SU-DHL-6 (cell line): ENCODE measurements at regions not wholly inside any gene's neighbourhood (a gene's known extent, or its start where the extent isn't known, plus 50 kb on each side); places are given as distances from the start of the nearest gene placed in this dataset.

Source experiments
- H2AFZ ChIP-seq: fragments of 200-600 bp; sonication (generic); 2 replicates; pipeline ENCODE4 v1.6.1; 2014; ENCODE audit warnings: low read depth, mild to moderate bottlenecking, moderate library complexity, mixed read lengths, antibody characterized with exemption, low read length; ENCODE audit not compliant: severe bottlenecking
- H3F3A ChIP-seq: fragments of 200-600 bp; shearing (Covaris generic); 2 replicates; pipeline ENCODE4 v1.6.0; 2016; ENCODE audit warnings: antibody characterized with exemption, mild to moderate bottlenecking; ENCODE audit not compliant: insufficient read depth
- H3K27ac ChIP-seq: fragments of 200-600 bp; sonication (generic); 2 replicates; pipeline ENCODE4 v1.5.1; 2016; ENCODE audit warnings: low read depth, mild to moderate bottlenecking, low read length, moderate library complexity, mixed read lengths
- H3K27me3 ChIP-seq: fragments of 200-600 bp; sonication (generic), shearing (Covaris generic); 2 replicates; pipeline ENCODE4 v1.6.0; 2014; ENCODE audit warnings: mild to moderate bottlenecking, low read length
- H3K36me3 ChIP-seq: fragments of 200-600 bp; sonication (generic); 2 replicates; pipeline ENCODE4 v1.6.1; 2014; ENCODE audit warnings: mild to moderate bottlenecking, low read length, mixed read lengths
- H3K4me2 ChIP-seq: fragments of 300-600, 200-600 bp; shearing (Covaris generic), sonication (generic); 2 replicates; pipeline ENCODE4 v1.6.0; 2014; ENCODE audit warnings: low read length, low read depth, mild to moderate bottlenecking; ENCODE audit not compliant: poor library complexity, severe bottlenecking
- H3K4me3 ChIP-seq: fragments of 200-600 bp; sonication (generic); 2 replicates; pipeline ENCODE4 v1.5.1; 2014; ENCODE audit warnings: antibody characterized with exemption, low read length, mild to moderate bottlenecking, mixed read lengths; ENCODE audit not compliant: insufficient read depth, poor library complexity, severe bottlenecking
- H3K79me2 ChIP-seq: fragments of 200-600 bp; sonication (generic); 2 replicates; pipeline ENCODE4 v1.6.1; 2014; ENCODE audit warnings: mild to moderate bottlenecking, low read length, moderate library complexity; ENCODE audit not compliant: insufficient read depth
- H3K9ac ChIP-seq: fragments of 200-600 bp; sonication (generic); 2 replicates; pipeline ENCODE4 v1.7.0; 2014; ENCODE audit warnings: mild to moderate bottlenecking, low read length
- H3K9me2 ChIP-seq: fragments of 200-600 bp; sonication (generic); replicated peaks from 2 replicates; pipeline ENCODE4 v1.6.1; 2014; ENCODE audit warnings: low read length; ENCODE audit not compliant: insufficient read depth
- H3K9me3 ChIP-seq: fragments of 200-600 bp; sonication (generic); 2 replicates; pipeline ENCODE4 v1.6.1; 2014; ENCODE audit warnings: low read length, mixed read lengths; ENCODE audit not compliant: insufficient read depth
- H4K20me1 ChIP-seq: fragments of 200-600 bp; sonication (generic); 2 replicates; pipeline ENCODE4 v1.6.1; 2014; ENCODE audit warnings: low read depth, mild to moderate bottlenecking, antibody characterized with exemption, low read length, moderate library complexity, mixed read lengths
- EZH2phosphoT487 ChIP-seq: fragments of 200-600 bp; sonication (generic), shearing (Covaris generic); conservative IDR thresholded peaks from 2 replicates; pipeline ENCODE4 v1.6.1; 2018; ENCODE audit warnings: mild to moderate bottlenecking, antibody characterized with exemption, low read length, moderate library complexity, mixed read lengths
- TF ChIP-seq, protein P1 (sequence below): fragments of 200-600 bp; sonication (generic); IDR thresholded peaks from one replicate; pipeline ENCODE4 v1.5.1; 2017; ENCODE audit warnings: antibody characterized with exemption, mild to moderate bottlenecking, low read length, moderate library complexity; ENCODE audit not compliant: insufficient read depth, poor library complexity, severe bottlenecking

DNA sequence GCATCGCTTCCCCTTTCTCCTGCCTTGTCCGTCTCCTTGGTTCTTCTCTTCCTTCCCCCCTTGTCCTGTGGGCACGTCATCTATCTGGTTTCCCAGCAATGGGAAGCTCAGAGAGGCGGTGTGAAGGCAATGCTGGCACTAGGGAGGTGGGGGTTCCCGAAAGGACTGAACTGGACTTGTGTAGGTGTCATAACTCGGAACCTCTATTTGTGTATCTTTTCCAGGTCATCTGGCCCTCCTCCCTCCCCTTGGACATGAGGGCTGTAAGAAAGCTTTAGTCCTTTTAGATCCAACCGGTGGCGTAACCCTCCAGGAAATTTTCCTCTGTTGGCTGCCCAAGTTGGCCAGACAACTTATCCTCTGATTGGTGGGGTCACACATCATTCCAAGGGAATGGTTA is 231.5 kb upstream of the TLE3 start:
- Histone ChIP-seq H3K4me2 (no peak overlapping the region), H3K27ac (no peak overlapping the region), H3F3A (no peaks in the 10 kb centered on the region), H3K9me3 (no peaks in the 10 kb centered on the region; the same call in 1 of the 2 replicates), H3K4me3 (no peak overlapping the region), H2AFZ (no peak overlapping the region), H3K27me3 (no peaks in the 10 kb centered on the region), H4K20me1 (no peaks in the 10 kb centered on the region), H3K79me2 (no peaks in the 10 kb centered on the region), H3K36me3 (0 out of 2 replicates have a peak, but pooled peaks cover 5% of the 10 kb centered on the region), H3K9me2 (no peaks in the 10 kb centered on the region), H3K9ac (no peak overlapping the region)
- TF ChIP-seq, protein P1, sequence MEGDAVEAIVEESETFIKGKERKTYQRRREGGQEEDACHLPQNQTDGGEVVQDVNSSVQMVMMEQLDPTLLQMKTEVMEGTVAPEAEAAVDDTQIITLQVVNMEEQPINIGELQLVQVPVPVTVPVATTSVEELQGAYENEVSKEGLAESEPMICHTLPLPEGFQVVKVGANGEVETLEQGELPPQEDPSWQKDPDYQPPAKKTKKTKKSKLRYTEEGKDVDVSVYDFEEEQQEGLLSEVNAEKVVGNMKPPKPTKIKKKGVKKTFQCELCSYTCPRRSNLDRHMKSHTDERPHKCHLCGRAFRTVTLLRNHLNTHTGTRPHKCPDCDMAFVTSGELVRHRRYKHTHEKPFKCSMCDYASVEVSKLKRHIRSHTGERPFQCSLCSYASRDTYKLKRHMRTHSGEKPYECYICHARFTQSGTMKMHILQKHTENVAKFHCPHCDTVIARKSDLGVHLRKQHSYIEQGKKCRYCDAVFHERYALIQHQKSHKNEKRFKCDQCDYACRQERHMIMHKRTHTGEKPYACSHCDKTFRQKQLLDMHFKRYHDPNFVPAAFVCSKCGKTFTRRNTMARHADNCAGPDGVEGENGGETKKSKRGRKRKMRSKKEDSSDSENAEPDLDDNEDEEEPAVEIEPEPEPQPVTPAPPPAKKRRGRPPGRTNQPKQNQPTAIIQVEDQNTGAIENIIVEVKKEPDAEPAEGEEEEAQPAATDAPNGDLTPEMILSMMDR = no peak
- TF ChIP-seq EZH2phosphoT487 = no peak

DNA sequence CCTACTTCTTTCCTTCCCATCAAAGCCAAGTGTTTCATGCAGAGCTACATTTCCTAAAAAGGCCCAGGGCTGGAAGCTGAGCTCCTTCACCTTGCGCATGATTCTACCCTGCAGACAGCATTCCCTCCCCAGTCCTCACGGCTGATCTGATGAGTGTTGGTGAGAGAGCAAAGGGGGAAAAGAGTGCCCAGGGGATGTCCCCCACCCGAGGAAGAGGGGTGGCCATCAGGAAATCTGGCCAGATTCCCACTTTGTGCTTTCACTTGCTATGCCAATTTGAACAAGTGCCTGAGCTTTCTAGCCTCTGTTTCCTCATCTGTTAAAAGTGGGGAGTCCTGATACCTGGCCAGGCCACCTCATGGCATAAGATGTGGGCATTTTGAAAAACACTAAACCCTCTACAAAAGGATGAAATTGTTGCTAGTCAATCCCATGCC is 231.0 kb upstream of the TLE3 start:
- Histone ChIP-seq H3K9ac (no peak overlapping the region), H3K27ac (no peak overlapping the region), H4K20me1 (no peaks in the 10 kb centered on the region), H3K4me3 (no peak overlapping the region), H3K36me3 (0 out of 2 replicates have a peak, but pooled peaks cover 3% of the 10 kb centered on the region), H2AFZ (no peak overlapping the region), H3K4me2 (peak overlapping the region; percentile 54), H3K9me2 (no peaks in the 10 kb centered on the region), H3K9me3 (no peaks in the 10 kb centered on the region; the same call in 1 of the 2 replicates), H3K79me2 (no peaks in the 10 kb centered on the region), H3F3A (no peaks in the 10 kb centered on the region), H3K27me3 (no peaks in the 10 kb centered on the region)
- TF ChIP-seq EZH2phosphoT487 = no peak
- TF ChIP-seq, protein P1 = no peak

DNA sequence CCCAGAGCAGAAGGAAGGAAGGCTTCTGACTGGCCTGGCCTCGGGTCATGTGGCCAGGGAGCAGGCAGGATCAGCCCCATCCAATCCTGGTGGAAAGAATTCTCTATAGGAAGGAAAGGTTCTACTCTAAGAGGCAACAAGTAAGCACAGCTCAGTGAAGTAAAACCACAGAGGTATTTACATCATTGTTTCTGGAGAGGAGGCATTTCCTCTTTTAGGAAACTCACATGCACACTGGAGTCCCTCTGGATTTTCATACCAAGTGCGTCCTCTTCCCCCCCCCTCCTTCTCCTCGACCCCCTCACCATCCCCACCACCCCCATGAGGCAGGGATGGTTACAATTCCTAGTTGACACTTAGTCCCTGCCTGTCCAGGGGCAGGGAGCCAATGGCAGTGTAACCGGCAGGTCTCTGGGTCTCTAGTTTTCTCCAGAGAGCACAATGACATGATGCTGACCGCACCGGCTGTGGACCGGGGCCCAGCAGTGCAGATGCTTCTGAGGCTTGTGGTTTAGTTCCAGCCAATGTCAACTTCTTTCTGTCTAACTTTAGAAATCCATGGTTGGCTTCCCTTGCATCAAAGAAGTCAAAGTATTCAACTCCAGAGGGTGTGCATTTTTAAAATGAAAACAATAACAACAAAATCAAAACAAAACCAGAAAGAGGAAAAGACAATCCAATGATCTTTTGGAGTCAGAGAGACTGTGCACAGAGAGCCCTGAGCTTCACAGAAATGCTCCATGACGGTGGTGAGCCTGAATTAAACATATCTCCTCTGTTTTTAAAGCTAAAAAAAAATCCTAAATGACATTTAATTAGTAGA is 230.3 kb upstream of the TLE3 start:
- Histone ChIP-seq H4K20me1 (no peaks in the 10 kb centered on the region), H3K9ac (peak overlapping the region; percentile 8), H3K4me3 (peak overlapping the region; percentile 25), H3K27ac (peak overlapping the region; percentile 37), H3K9me3 (no peaks in the 10 kb centered on the region; the same call in 1 of the 2 replicates), H3K36me3 (0 out of 2 replicates have a peak, but pooled peaks cover 2% of the 10 kb centered on the region), H3K4me2 (peak overlapping the region; percentile 54), H3K79me2 (no peaks in the 10 kb centered on the region), H3K9me2 (no peaks in the 10 kb centered on the region), H3K27me3 (no peaks in the 10 kb centered on the region), H2AFZ (no peak overlapping the region), H3F3A (no peaks in the 10 kb centered on the region)
- TF ChIP-seq EZH2phosphoT487 = no peak
- TF ChIP-seq, protein P1 = no peak
